Smooth muscle cell (in vitro differentiated cells): ENCODE measurements at regions not wholly inside any gene's neighbourhood (a gene's known extent, or its start where the extent isn't known, plus 50 kb on each side); places are given as distances from the start of the nearest gene placed in this dataset.

ENCODE experiments used
- DNase-seq: peaks from one replicate; lab custom pipeline; 2025; ENCODE audit not compliant: unreplicated experiment; lab: John Stamatoyannopoulos, UW
- H2AFZ ChIP-seq: fragments of 200-600 bp; sonication (generic); 2 replicates; pipeline ENCODE4 v1.6.0; 2016; ENCODE audit warnings: antibody characterized with exemption, low read depth, mild to moderate bottlenecking
- H3F3A ChIP-seq: fragments of 200-600 bp; sonication (generic); 2 replicates; pipeline ENCODE4 v1.6.0; 2017; ENCODE audit warnings: antibody characterized with exemption, low read depth
- H3K27ac ChIP-seq: fragments of 200-600 bp; sonication (generic); 2 replicates; pipeline ENCODE4 v1.5.1; 2016; ENCODE audit warnings: low read depth, mild to moderate bottlenecking
- H3K27me3 ChIP-seq: fragments of 200-600 bp; sonication (generic); 2 replicates; pipeline ENCODE4 v1.6.1; 2016; ENCODE audit warnings: low read depth, mild to moderate bottlenecking
- H3K36me3 ChIP-seq: fragments of 200-600 bp; sonication (generic); 2 replicates; pipeline ENCODE4 v1.5.1; 2016; ENCODE audit warnings: low read depth
- H3K4me1 ChIP-seq: fragments of 200-600 bp; sonication (generic); 2 replicates; pipeline ENCODE4 v1.5.1; 2016; ENCODE audit warnings: low read depth
- H3K4me2 ChIP-seq: fragments of 200-600 bp; sonication (generic); 2 replicates; pipeline ENCODE4 v1.6.0; 2016; ENCODE audit warnings: mild to moderate bottlenecking
- H3K4me3 ChIP-seq: fragments of 200-600 bp; sonication (generic); 2 replicates; pipeline ENCODE4 v1.5.1; 2016; ENCODE audit warnings: mild to moderate bottlenecking
- H3K79me2 ChIP-seq: fragments of 200-600 bp; sonication (generic); 2 replicates; pipeline ENCODE4 v1.6.0; 2016; ENCODE audit warnings: low read depth, mild to moderate bottlenecking
- H3K9ac ChIP-seq: fragments of 200-600 bp; sonication (generic); 2 replicates; pipeline ENCODE4 v1.6.0; 2016; ENCODE audit warnings: low read depth
- H3K9me3 ChIP-seq: fragments of 200-600 bp; sonication (generic); replicated peaks from 2 replicates; pipeline ENCODE4 v1.5.1; 2016; ENCODE audit warnings: low read depth
- H4K20me1 ChIP-seq: fragments of 200-600 bp; sonication (generic); 2 replicates; pipeline ENCODE4 v1.6.0; 2016; ENCODE audit warnings: low read depth
- WGBS: methylation state at CpG from one replicate; pipeline ENCODE4 v1.1.7; 2016; ENCODE audit warnings: low lambda C conversion rate; 5-methylcytosine and 5-hydroxymethylcytosine counted together
- TF ChIP-seq, protein P1 (sequence below): fragments of 200-600 bp; sonication (generic); IDR thresholded peaks from 2 replicates; pipeline ENCODE4 v1.5.1; 2017; ENCODE audit warnings: borderline replicate concordance, mild to moderate bottlenecking, antibody characterized with exemption; ENCODE audit not compliant: insufficient read depth, poor library complexity, severe bottlenecking

DNA sequence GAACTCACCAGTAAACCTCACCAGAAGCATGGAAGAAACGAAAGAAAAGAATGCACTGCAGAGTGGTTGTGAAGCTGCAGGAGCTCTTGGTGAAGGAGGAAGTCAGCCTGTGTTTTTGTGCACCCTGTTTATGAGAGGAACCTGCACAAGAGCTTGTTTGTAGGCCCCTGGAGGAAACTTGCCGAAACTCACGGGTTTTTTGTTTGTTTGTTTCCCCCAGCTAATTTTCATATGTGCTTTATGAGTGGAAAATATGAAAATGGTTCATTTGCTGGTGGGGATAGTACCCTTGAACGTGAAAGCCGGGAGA, 222.7 kb downstream of the C16orf95 start:
- H3K9me3 ChIP-seq: no peaks in the 10 kb centered on the region
- no peak overlapping the region for H3K27ac ChIP-seq
- DNase-seq: no peak
- no peak overlapping the region for H2AFZ ChIP-seq
- TF ChIP-seq, protein P1, sequence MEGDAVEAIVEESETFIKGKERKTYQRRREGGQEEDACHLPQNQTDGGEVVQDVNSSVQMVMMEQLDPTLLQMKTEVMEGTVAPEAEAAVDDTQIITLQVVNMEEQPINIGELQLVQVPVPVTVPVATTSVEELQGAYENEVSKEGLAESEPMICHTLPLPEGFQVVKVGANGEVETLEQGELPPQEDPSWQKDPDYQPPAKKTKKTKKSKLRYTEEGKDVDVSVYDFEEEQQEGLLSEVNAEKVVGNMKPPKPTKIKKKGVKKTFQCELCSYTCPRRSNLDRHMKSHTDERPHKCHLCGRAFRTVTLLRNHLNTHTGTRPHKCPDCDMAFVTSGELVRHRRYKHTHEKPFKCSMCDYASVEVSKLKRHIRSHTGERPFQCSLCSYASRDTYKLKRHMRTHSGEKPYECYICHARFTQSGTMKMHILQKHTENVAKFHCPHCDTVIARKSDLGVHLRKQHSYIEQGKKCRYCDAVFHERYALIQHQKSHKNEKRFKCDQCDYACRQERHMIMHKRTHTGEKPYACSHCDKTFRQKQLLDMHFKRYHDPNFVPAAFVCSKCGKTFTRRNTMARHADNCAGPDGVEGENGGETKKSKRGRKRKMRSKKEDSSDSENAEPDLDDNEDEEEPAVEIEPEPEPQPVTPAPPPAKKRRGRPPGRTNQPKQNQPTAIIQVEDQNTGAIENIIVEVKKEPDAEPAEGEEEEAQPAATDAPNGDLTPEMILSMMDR: no peak
- H3K4me2 ChIP-seq: no peak overlapping the region
- H3K4me3 ChIP-seq: no peak overlapping the region
- no peak overlapping the region for H3K9ac ChIP-seq
- no peaks in the 10 kb centered on the region for H4K20me1 ChIP-seq
- peaks cover 14% of the 10 kb centered on the region for H3K4me1 ChIP-seq
- H3F3A ChIP-seq: no peaks in the 10 kb centered on the region
- WGBS: 89% methylated on average over 5 of the region's 5 CpGs
- no peaks in the 10 kb centered on the region for H3K27me3 ChIP-seq
- no peaks in the 10 kb centered on the region for H3K36me3 ChIP-seq
- no peaks in the 10 kb centered on the region for H3K79me2 ChIP-seq

DNA sequence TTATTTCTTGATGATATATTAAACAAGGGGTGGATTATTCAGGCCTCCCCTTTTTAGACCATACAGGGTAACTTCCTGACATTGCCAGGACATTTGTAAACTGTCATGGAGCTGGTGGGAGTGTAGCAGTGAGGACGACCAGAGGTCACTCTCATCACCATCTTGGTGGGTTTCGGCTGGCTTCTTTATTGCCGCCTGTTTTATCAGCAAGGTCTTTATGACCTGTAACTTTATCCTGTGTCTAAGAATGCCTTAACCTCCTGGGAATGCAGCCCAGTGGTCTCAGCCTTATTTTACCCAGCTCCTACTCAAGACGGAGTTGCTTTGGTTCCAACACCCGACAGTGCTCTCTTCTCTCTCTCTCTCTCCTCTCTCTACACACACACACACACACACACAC, 221.9 kb downstream of the C16orf95 start:
- Histone ChIP-seq H3K79me2 (no peaks in the 10 kb centered on the region), H3K27me3 (no peaks in the 10 kb centered on the region), H3K4me2 (peak overlapping the region; percentile 53), H3K4me1 (peaks cover 17% of the 10 kb centered on the region), H3K9ac (no peak overlapping the region), H3K4me3 (no peak overlapping the region), H3K9me3 (no peaks in the 10 kb centered on the region), H3K27ac (peak overlapping the region; percentile 11), H2AFZ (no peak overlapping the region), H3K36me3 (no peaks in the 10 kb centered on the region), H4K20me1 (no peaks in the 10 kb centered on the region), H3F3A (no peaks in the 10 kb centered on the region)
- DNase-seq: no peak
- TF ChIP-seq, protein P1: no peak
- 45% methylated on average over 5 of the region's 5 CpGs for WGBS

DNA sequence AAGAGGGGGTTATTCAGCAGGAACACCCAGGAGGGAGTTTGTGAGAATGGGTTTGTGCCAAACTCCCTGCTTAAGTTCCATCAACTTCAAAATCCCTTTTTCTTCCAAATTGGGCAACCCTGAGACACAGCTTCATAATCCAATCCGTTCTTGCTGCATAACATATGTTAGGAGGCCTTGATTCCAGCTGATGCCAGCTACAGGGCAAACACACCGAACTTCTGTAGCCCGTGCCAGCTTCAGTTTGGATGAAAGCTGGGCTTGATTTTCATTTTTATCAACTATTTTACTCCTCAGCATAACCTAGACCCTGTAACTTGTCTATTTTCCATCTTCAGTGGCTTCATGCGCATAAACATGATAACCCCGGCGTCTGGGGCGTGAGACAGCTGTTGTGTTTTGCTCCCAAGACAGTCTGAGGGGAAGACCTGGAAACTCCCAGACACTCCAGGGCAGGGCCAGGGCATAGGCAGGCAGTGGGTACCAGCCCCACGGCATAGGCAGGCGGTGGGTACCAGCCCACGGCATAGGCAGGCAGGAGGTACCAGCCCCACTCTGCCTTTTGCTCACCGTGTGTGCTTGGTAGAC, 220.4 kb downstream of the C16orf95 start:
- Histone ChIP-seq H2AFZ (no peak overlapping the region), H3K9ac (no peak overlapping the region), H3K9me3 (no peaks in the 10 kb centered on the region), H3K79me2 (no peaks in the 10 kb centered on the region), H3K36me3 (no peaks in the 10 kb centered on the region), H3F3A (no peaks in the 10 kb centered on the region), H3K4me1 (peaks cover 17% of the 10 kb centered on the region), H4K20me1 (no peaks in the 10 kb centered on the region), H3K27ac (no peak overlapping the region), H3K4me3 (no peak overlapping the region), H3K27me3 (no peaks in the 10 kb centered on the region), H3K4me2 (no peak overlapping the region)
- DNase-seq: no peak
- WGBS: 93% methylated on average over 11 of the region's 11 CpGs
- TF ChIP-seq, protein P1: no peak

DNA sequence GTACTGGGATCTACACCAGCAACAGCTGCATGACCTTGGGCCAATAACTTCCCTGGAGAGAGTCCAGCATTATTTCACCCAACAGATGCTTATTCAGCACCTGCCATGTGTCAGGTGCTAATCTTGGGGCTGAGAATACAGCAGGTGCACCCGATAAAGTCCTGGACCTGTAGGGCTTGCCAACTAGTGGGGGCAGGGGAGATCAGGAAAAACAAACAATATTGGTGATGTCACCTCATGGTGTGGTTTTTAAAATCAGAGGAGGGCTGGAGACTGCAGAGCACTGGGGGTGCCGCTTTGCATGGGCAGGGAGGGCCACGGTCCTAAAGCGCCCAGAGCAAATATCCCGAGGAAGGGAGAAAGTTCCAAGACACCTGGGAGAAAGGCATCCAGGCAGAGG, 218.8 kb downstream of the C16orf95 start:
- Histone ChIP-seq H3K9ac (no peak overlapping the region), H3K27me3 (no peaks in the 10 kb centered on the region), H3F3A (no peaks in the 10 kb centered on the region), H3K9me3 (no peaks in the 10 kb centered on the region), H3K4me1 (peaks cover 17% of the 10 kb centered on the region), H2AFZ (no peak overlapping the region), H4K20me1 (no peaks in the 10 kb centered on the region), H3K79me2 (no peaks in the 10 kb centered on the region), H3K4me2 (no peak overlapping the region), H3K27ac (no peak overlapping the region), H3K4me3 (no peak overlapping the region), H3K36me3 (no peaks in the 10 kb centered on the region)
- WGBS: over 99% methylated on average over 5 of the region's 5 CpGs
- DNase-seq: no peak
- TF ChIP-seq, protein P1: no peak
